HFFc6 (cell line): ENCODE measurements at regions not wholly inside any gene's neighbourhood (a gene's known extent, or its start where the extent isn't known, plus 50 kb on each side); places are given as distances from the start of the nearest gene placed in this dataset.

ENCODE experiments used
- DNase-seq: peaks from one replicate; pipeline ENCODE4 v3.0.0-alpha.2; 2018
- H3K27ac Mint-ChIP-seq: 2 replicates; pipeline ENCODE4 v1.8.0; 2020; ENCODE audit warnings: mild to moderate bottlenecking, mixed read lengths
- H3K27me3 Mint-ChIP-seq: 2 replicates; pipeline ENCODE4 v1.8.0; 2021; ENCODE audit warnings: mild to moderate bottlenecking, moderate library complexity, mixed read lengths; ENCODE audit not compliant: insufficient read depth
- H3K36me3 Mint-ChIP-seq: 2 replicates; pipeline ENCODE4 v1.8.0; 2021; ENCODE audit warnings: low read depth, mixed read lengths
- H3K4me1 Mint-ChIP-seq: 2 replicates; pipeline ENCODE4 v1.8.0; 2020; ENCODE audit warnings: low read depth, mixed read lengths
- H3K4me3 Mint-ChIP-seq: 2 replicates; pipeline ENCODE4 v1.8.0; 2020; ENCODE audit warnings: mild to moderate bottlenecking, moderate library complexity, mixed read lengths
- H3K9me3 Mint-ChIP-seq: 2 replicates; pipeline ENCODE4 v1.8.0; 2020; ENCODE audit warnings: mild to moderate bottlenecking, mixed read lengths
- TF ChIP-seq, protein P1 (sequence below): fragments of 200-600 bp; sonication (generic); IDR thresholded peaks from 2 replicates; pipeline ENCODE4 v1.5.0; 2021; ENCODE audit warnings: antibody characterized with exemption, mild to moderate bottlenecking

DNA sequence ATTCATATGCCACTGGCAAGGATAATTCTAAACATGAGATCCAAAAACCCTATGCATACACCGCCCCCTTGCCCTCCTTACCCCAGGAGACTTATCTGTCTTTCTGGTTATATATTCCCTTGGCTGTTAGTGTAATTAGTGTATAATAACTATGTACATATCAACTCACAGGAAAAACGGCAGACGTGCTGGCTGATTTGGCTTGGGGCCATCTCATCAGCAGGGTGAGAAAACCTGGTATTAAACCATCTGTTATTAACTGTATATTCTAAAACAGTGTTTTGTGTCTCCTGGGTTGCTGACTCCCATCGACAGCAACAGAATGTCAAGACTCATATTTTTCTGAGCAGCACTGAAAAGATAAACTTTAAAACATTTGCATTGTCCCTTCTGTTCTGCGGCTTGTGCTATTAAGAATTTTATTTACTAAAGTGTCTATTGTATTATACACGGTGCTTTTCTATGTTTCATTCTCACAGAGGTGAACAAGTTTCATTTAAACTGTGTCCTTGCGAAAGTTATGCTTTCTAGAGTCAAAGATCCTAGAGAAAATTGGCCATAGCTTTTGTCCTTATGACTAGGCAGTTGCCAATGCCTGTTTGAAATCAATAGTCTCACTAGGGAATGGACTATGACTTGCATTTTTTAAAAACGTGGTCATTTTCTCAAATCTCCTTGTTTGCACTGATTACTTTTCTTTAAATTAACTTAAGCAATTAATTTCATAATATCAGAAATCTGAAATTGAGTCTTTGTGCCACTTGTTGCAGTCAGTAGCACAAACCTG is 211.5 kb upstream of the MID1 start:
- Mint-ChIP-seq H3K4me1 (no peaks in the 10 kb centered on the region), H3K36me3 (no peaks in the 10 kb centered on the region), H3K27ac (no peak overlapping the region), H3K4me3 (no peak overlapping the region), H3K27me3 (no peaks in the 10 kb centered on the region), H3K9me3 (no peaks in the 10 kb centered on the region)
- TF ChIP-seq, protein P1, sequence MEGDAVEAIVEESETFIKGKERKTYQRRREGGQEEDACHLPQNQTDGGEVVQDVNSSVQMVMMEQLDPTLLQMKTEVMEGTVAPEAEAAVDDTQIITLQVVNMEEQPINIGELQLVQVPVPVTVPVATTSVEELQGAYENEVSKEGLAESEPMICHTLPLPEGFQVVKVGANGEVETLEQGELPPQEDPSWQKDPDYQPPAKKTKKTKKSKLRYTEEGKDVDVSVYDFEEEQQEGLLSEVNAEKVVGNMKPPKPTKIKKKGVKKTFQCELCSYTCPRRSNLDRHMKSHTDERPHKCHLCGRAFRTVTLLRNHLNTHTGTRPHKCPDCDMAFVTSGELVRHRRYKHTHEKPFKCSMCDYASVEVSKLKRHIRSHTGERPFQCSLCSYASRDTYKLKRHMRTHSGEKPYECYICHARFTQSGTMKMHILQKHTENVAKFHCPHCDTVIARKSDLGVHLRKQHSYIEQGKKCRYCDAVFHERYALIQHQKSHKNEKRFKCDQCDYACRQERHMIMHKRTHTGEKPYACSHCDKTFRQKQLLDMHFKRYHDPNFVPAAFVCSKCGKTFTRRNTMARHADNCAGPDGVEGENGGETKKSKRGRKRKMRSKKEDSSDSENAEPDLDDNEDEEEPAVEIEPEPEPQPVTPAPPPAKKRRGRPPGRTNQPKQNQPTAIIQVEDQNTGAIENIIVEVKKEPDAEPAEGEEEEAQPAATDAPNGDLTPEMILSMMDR: no peak
- DNase-seq: no peak

DNA sequence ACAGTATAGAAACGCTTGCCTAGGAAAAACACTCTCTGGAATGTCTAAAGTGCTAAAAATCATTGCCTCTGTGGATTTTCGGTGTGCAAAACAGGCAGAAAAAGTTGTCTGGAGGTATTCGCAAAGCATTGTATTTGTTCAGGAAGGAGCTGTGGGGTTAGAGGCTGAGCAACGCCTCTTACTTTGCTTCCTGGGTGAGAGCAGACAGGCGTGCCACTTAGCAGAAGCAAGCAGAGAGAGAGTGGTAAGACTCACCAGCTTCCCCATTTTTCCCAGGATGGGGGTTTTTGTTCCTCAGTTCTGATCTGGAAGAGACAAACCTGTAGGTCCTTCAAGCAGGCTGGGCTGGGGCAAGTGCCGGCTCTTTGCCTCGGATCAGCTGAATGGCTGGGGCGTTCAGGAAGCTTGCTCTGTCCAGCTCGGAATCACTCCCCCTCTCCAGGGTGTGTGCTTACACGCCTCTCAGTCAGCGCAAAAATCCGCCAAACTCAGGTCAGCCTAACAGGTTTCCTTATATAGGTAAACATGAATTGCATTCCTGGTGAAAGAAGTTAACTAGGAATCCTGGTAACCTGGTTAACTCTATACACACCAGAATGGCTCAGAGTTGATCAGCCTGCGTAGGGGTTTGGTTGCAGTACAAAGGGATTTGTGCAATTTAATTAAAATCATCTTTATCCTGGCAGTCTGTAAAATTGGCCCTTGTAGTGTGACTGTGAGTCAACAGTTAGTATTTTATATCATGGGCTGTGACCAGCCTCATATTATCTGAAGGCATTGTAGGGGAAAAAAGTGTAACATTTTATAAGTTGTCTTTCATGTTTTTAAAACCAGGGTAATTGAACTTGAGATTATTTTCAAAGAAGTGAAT is 213.1 kb upstream of the MID1 start:
- H3K27ac Mint-ChIP-seq: no peak overlapping the region
- DNase-seq: no peak

DNA sequence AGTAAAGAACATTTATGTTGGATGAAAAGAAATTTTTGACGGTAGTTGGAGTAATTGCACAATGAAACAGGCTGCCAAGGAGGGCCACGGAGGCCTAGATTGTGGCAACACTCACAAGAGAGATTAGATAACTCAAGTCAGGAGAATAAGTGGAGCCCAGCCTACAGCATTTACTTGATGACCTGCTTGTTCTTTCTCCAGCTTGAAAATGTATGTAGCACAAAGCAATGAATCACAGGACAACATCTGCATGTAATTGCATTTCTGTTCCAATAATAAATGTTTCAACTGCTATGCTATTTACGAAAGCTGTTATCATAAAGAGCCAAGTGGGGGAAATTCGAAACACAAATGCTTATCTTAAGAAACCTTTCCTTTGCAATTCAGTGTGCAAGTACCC is 221.2 kb upstream of the MID1 start:
- H3K36me3 Mint-ChIP-seq: no peaks in the 10 kb centered on the region
- no peaks in the 10 kb centered on the region for H3K9me3 Mint-ChIP-seq
- peaks cover 6% of the 10 kb centered on the region for H3K4me1 Mint-ChIP-seq
- H3K27me3 Mint-ChIP-seq: no peaks in the 10 kb centered on the region
- H3K27ac Mint-ChIP-seq: no peak overlapping the region
- DNase-seq: no peak
- TF ChIP-seq, protein P1: no peak
- H3K4me3 Mint-ChIP-seq: no peak overlapping the region

More for the DNA sequence above, 213.1 kb upstream of the MID1 start:
- no peaks in the 10 kb centered on the region for H3K4me1 Mint-ChIP-seq
- H3K9me3 Mint-ChIP-seq: no peaks in the 10 kb centered on the region
- no peaks in the 10 kb centered on the region for H3K27me3 Mint-ChIP-seq
- TF ChIP-seq, protein P1: no peak
- H3K4me3 Mint-ChIP-seq: no peak overlapping the region; the same call in 1 of the 2 replicates
- H3K36me3 Mint-ChIP-seq: no peaks in the 10 kb centered on the region

DNA sequence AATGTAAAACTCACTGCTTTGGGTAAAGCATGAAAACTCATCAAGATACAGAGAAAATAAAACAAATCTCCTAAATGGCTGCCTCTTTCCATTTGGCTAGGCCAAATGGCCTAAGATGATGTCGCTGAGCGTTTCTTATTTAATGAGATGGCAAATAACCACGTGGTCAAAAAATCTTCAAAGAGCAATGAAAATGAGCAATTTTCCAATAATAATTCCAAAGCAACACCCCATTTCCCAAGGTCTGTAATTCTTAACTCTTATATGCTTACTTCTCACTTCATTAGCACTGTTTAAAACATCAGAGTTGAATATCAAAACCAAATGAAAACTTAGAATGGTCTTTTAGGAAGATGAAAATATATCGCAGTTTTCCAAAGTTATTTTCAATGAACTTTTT is 222.3 kb upstream of the MID1 start:
- Mint-ChIP-seq H3K36me3 (no peaks in the 10 kb centered on the region), H3K27me3 (no peaks in the 10 kb centered on the region), H3K9me3 (no peaks in the 10 kb centered on the region), H3K4me1 (peaks cover 17% of the 10 kb centered on the region), H3K4me3 (no peak overlapping the region), H3K27ac (no peak overlapping the region)
- TF ChIP-seq, protein P1: no peak
- DNase-seq: no peak

DNA sequence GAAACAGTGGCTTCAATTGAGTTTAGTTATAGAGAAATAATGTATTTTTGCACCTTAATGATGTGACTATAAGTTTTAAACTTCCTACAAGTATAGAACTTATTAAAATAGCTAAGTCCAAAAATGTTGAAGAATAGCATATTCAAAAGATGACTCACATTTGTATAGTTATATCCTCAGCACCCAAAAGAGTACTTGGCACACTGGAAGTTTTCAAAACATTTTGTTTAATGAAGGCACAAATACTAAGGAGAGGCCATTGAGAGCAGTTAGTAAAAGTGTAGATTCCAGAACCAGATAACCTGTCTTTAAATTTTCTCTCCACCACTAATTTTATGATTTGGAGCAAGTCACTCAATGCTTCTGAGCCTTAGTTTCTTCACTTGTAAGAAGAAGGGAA is 226.9 kb upstream of the MID1 start:
- Mint-ChIP-seq H3K4me3 (no peak overlapping the region), H3K4me1 (peaks cover 12% of the 10 kb centered on the region)

More for the DNA sequence above, 226.9 kb upstream of the MID1 start:
- Mint-ChIP-seq H3K9me3 (no peaks in the 10 kb centered on the region), H3K36me3 (no peaks in the 10 kb centered on the region), H3K27ac (no peak overlapping the region), H3K27me3 (no peaks in the 10 kb centered on the region)
- DNase-seq: no peak
- TF ChIP-seq, protein P1: no peak
